MCF 10A (cell line): ENCODE measurements at regions not wholly inside any gene's neighbourhood (a gene's known extent, or its start where the extent isn't known, plus 50 kb on each side); places are given as distances from the start of the nearest gene placed in this dataset.

ENCODE experiments used
- BruUV-seq: library from RNA; stranded (reverse); fragments of 400-500 nt; replicated peaks from 2 replicates; lab custom pipeline; 2021; lab: Mats Ljungman, UMichigan
- CTCF ChIA-PET: fragments of 300-600 bp; sonication (Branson Sonifier 250); formaldehyde crosslinking; extraction: SDS; loops from one replicate; lab custom pipeline; 2021; ENCODE audit warnings: antibody characterized with exemption, inconsistent platforms; lab: Yijun Ruan, JAX
- POLR2A ChIA-PET: fragments of 300-600, 350-650 bp; sonication (Branson Sonifier 250); formaldehyde crosslinking; extraction: SDS; loops from one replicate; lab custom pipeline; 2020; ENCODE audit warnings: antibody characterized with exemption, inconsistent platforms; lab: Yijun Ruan, JAX
- DNase-seq: peaks from one replicate; pipeline ENCODE4 v3.0.0-alpha.2; 2018; ENCODE audit not compliant: unreplicated experiment
- H3K27ac Mint-ChIP-seq: one replicate; pipeline ENCODE4 v1.8.0; 2022; ENCODE audit warnings: mild to moderate bottlenecking, low read depth, mixed read lengths; ENCODE audit not compliant: unreplicated experiment
- H3K27me3 Mint-ChIP-seq: one replicate; pipeline ENCODE4 v1.8.0; 2022; ENCODE audit warnings: mixed read lengths; ENCODE audit not compliant: insufficient read depth, unreplicated experiment
- H3K36me3 Mint-ChIP-seq: one replicate; pipeline ENCODE4 v1.8.0; 2022; ENCODE audit warnings: mild to moderate bottlenecking, moderate library complexity, mixed read lengths; ENCODE audit not compliant: insufficient read depth, unreplicated experiment
- H3K4me1 Mint-ChIP-seq: one replicate; pipeline ENCODE4 v1.8.0; 2022; ENCODE audit warnings: mixed read lengths; ENCODE audit not compliant: insufficient read depth, unreplicated experiment
- H3K4me3 Mint-ChIP-seq: one replicate; pipeline ENCODE4 v1.8.0; 2022; ENCODE audit warnings: mild to moderate bottlenecking, moderate library complexity, mixed read lengths; ENCODE audit not compliant: unreplicated experiment
- H3K9me3 Mint-ChIP-seq: one replicate; pipeline ENCODE4 v1.8.0; 2022; ENCODE audit warnings: mixed read lengths; ENCODE audit not compliant: unreplicated experiment
- CTCF ChIP-seq: fragments of 200-600 bp; IDR thresholded peaks from one replicate; pipeline ENCODE4 v1.8.0; 2022; ENCODE audit warnings: antibody characterized with exemption, mild to moderate bottlenecking; ENCODE audit not compliant: unreplicated experiment
- intact Hi-C: fragments of 100-400 bp; cut with micrococcal nuclease; formaldehyde crosslinking; loops from 2 replicates; pipeline ENCODE4 v1.14.1; 2022

- no peaks in the 10 kb centered on the region for H3K36me3 Mint-ChIP-seq
- peak overlapping the region; percentile 3 for H3K27ac Mint-ChIP-seq
- intact Hi-C loops = loop anchor here (1.0 to 10.0 kb wide), 2 partner anchors 71 to 246 kb away; no protein-coding TSS in a partner anchor
- H3K27me3 Mint-ChIP-seq = no peaks in the 10 kb centered on the region
- ChIA-PET CTCF (interaction anchor here (0.9 kb wide), 1 partner anchor 8 kb away, joined by 5 read pairs; no protein-coding TSS in a partner anchor), POLR2A (interaction anchor here (1.2 to 1.5 kb wide), 2 partner anchors 15 to 52 kb away, joined by 4 to 5 read pairs; no protein-coding TSS in a partner anchor)
- H3K4me3 Mint-ChIP-seq = no peak overlapping the region
- TF ChIP-seq CTCF = no peak
- H3K4me1 Mint-ChIP-seq = peaks cover 14% of the 10 kb centered on the region
- TSS peak; percentile 88 for BruUV-seq
- peaks cover 10% of the 10 kb centered on the region for H3K9me3 Mint-ChIP-seq
- DNase-seq = peak; percentile 8
These were observed 73.6 kb upstream of the TCF21 start for GRCh38 chr6:133815313-133815712.

- Mint-ChIP-seq H3K9me3 (peaks cover 3% of the 10 kb centered on the region), H3K4me3 (no peak overlapping the region), H3K36me3 (no peaks in the 10 kb centered on the region), H3K27ac (no peak overlapping the region), H3K4me1 (peaks cover 14% of the 10 kb centered on the region), H3K27me3 (no peaks in the 10 kb centered on the region)
- ChIA-PET CTCF (interaction anchor here (0.6 to 1.3 kb wide), 6 partner anchors 9 to 104 kb away, joined by 3 to 5 read pairs (median 3); no protein-coding TSS in a partner anchor), POLR2A (interaction anchor here (0.6 to 1.5 kb wide), 2 partner anchors 15 to 80 kb away, joined by 3 to 5 read pairs; no protein-coding TSS in a partner anchor)
- no TSS peak for BruUV-seq
- TF ChIP-seq CTCF = no peak
- intact Hi-C loops = loop anchor here (10.0 kb wide), 1 partner anchor 71 kb away; no protein-coding TSS in a partner anchor
- DNase-seq = no peak
These were observed 72.7 kb upstream of the TCF21 start for GRCh38 chr6:133816171-133816570.

- Mint-ChIP-seq H3K36me3 (no peaks in the 10 kb centered on the region), H3K4me3 (no peak overlapping the region), H3K9me3 (no peaks in the 10 kb centered on the region), H3K27ac (no peak overlapping the region), H3K27me3 (no peaks in the 10 kb centered on the region), H3K4me1 (peaks cover 14% of the 10 kb centered on the region)
- DNase-seq = no peak
- POLR2A ChIA-PET = no interaction called here
- BruUV-seq = no TSS peak
- TF ChIP-seq CTCF = peak; percentile 31
- intact Hi-C loops = loop anchor here (10.0 kb wide), 1 partner anchor 73 kb away; no protein-coding TSS in a partner anchor
- CTCF ChIA-PET = interaction anchor here (0.7 to 2.6 kb wide), 9 partner anchors 8 to 251 kb away, joined by 3 to 11 read pairs (median 4); no protein-coding TSS in a partner anchor
These were observed 71.4 kb upstream of the TCF21 start for GRCh38 chr6:133817460-133818047.

- intact Hi-C loops = loop anchor here (10.0 kb wide), 1 partner anchor 74 kb away; no protein-coding TSS in a partner anchor
- Mint-ChIP-seq H3K4me1 (peaks cover 14% of the 10 kb centered on the region), H3K4me3 (no peak overlapping the region), H3K27me3 (no peaks in the 10 kb centered on the region), H3K36me3 (no peaks in the 10 kb centered on the region), H3K27ac (no peak overlapping the region), H3K9me3 (no peaks in the 10 kb centered on the region)
- ChIA-PET POLR2A (interaction anchor here (0.7 kb wide), 2 partner anchors 9 to 86 kb away, joined by 3 read pairs; no protein-coding TSS in a partner anchor), CTCF (interaction anchor here (0.6 to 2.6 kb wide), 8 partner anchors 8 to 155 kb away, joined by 3 to 11 read pairs (median 4); no protein-coding TSS in a partner anchor)
- no peak for DNase-seq
- BruUV-seq = no TSS peak
- TF ChIP-seq CTCF = no peak
These were observed 70.6 kb upstream of the TCF21 start for GRCh38 chr6:133818320-133818719.
